ENCODE measurements at regions not wholly inside any gene's neighbourhood (a gene's known extent, or its start where the extent isn't known, plus 50 kb on each side); places are given as distances from the start of the nearest gene placed in this dataset.

- Histone ChIP-seq H3K27ac (no peak overlapping the region), H3K36me3 (no peaks in the 10 kb centered on the region), H3K4me3 (no peak overlapping the region), H3K4me1 (no peaks in the 10 kb centered on the region), H3K27me3 (peaks cover 0 to 4% of the 10 kb centered on the region in 2 donors), H3K9me3 (no peaks in the 10 kb centered on the region)
- no peak for DNase-seq (ENCODE audit: low spot score in 2 of 2)
- TF ChIP-seq POLR2A (IDR thresholded peaks at IDR 0.05): no peak
- TF ChIP-seq EP300 (IDR thresholded peaks at IDR 0.05): no peak
- TF ChIP-seq CTCF (IDR thresholded peaks at IDR 0.05): no peak
- whole genome bisulfite sequencing, 2 donors: 86 to 91% methylated on average over 10 of the region's 10 CpGs
Measured at GRCh38 chr22:48340191-48340590, 1487.5 kb downstream of the BRD1 start.

GRCh38 chr22:48338793-48339705, 1488.6 kb downstream of the BRD1 start:
- no peak for TF ChIP-seq POLR2A (IDR thresholded peaks at IDR 0.05)
- TF ChIP-seq CTCF (IDR thresholded peaks at IDR 0.05): no peak
- no peak for TF ChIP-seq EP300 (IDR thresholded peaks at IDR 0.05)
- Histone ChIP-seq H3K4me3 (no peak overlapping the region), H3K9me3 (no peaks in the 10 kb centered on the region), H3K4me1 (no peaks in the 10 kb centered on the region), H3K27me3 (peaks cover 0 to 4% of the 10 kb centered on the region in 2 donors), H3K36me3 (no peaks in the 10 kb centered on the region), H3K27ac (no peak overlapping the region)
- DNase-seq (ENCODE audit: low spot score in 2 of 2): no peak
- WGBS, 2 donors: 67 to 76% methylated on average over 14 to 20 of the region's 20 CpGs

GRCh38 chr22:48337957-48338792, 1489.5 kb downstream of the BRD1 start:
- no peak overlapping the region for H3K4me3 ChIP-seq
- no peaks in the 10 kb centered on the region for H3K9me3 ChIP-seq
- H3K27me3 ChIP-seq: peaks cover 0 to 4% of the 10 kb centered on the region in 2 donors
- 86% methylated on average over 10 to 13 of the region's 17 CpGs for WGBS, 2 donors
- DNase-seq (ENCODE audit: low spot score in 2 of 2): no peak
- no peak for TF ChIP-seq CTCF (IDR thresholded peaks at IDR 0.05)
- H3K4me1 ChIP-seq: no peaks in the 10 kb centered on the region
- H3K27ac ChIP-seq: no peak overlapping the region
- H3K36me3 ChIP-seq: no peaks in the 10 kb centered on the region

GRCh38 chr22:48336339-48337060, 1491.2 kb downstream of the BRD1 start:
- TF ChIP-seq POLR2A (IDR thresholded peaks at IDR 0.05): no peak
- no peak for TF ChIP-seq CTCF (IDR thresholded peaks at IDR 0.05)
- no peak for TF ChIP-seq EP300 (IDR thresholded peaks at IDR 0.05)
- Histone ChIP-seq H3K27ac (no peak overlapping the region), H3K4me3 (no peak overlapping the region), H3K4me1 (no peaks in the 10 kb centered on the region), H3K9me3 (no peaks in the 10 kb centered on the region), H3K36me3 (no peaks in the 10 kb centered on the region), H3K27me3 (peaks cover 0 to 4% of the 10 kb centered on the region in 2 donors)
- WGBS, 2 donors: 84 to 87% methylated on average over 7 of the region's 7 CpGs
- no peak for DNase-seq (ENCODE audit: low spot score in 2 of 2)

All from tibial nerve (tissue), 4 donors.